Lung (tissue), 11 donors: ENCODE measurements at regions not wholly inside any gene's neighbourhood (a gene's known extent, or its start where the extent isn't known, plus 50 kb on each side); places are given as distances from the start of the nearest gene placed in this dataset.

Experiments
- ATAC-seq: fragments of 200-7000 bp; cut with Tn5 transposase; one replicate; pipeline ENCODE4 v1.9.1; 2020; ENCODE audit warnings: moderate number of reproducible peaks; ENCODE audit not compliant: insufficient read depth, low FRiP score
- DNase-seq, 3 donors: peaks; one replicate each; pipeline ENCODE4 v3.0.0-alpha.2; 2013 to 2017
- H3K27ac ChIP-seq, 2 donors: one replicate each; pipeline ENCODE4 v1.5.1; 2013; ENCODE audit warnings: mild to moderate bottlenecking in 2 of 2, moderate library complexity in 2 of 2, control low read depth in 1 of 2, inconsistent platforms in 1 of 2, low read depth in 1 of 2, low read length in 1 of 2
- H3K27me3 ChIP-seq, 3 donors: one replicate each; pipeline ENCODE4 v1.5.1; 2013; ENCODE audit warnings: low read length in 2 of 3; ENCODE audit not compliant: control insufficient read depth in 3 of 3, insufficient read depth in 3 of 3
- H3K36me3 ChIP-seq, 4 donors: one replicate each; pipeline ENCODE4 v1.5.1; 2013; ENCODE audit warnings: low read length in 4 of 4, mild to moderate bottlenecking in 1 of 4, moderate library complexity in 1 of 4; ENCODE audit not compliant: control insufficient read depth in 4 of 4, insufficient read depth in 4 of 4
- H3K4me1 ChIP-seq, 5 donors: one replicate each; pipeline ENCODE4 v1.5.1; 2013; ENCODE audit warnings: low read length in 5 of 5, mild to moderate bottlenecking in 2 of 5, moderate library complexity in 1 of 5; ENCODE audit not compliant: control insufficient read depth in 5 of 5, insufficient read depth in 5 of 5
- H3K4me3 ChIP-seq: one replicate; pipeline ENCODE4 v1.5.1; 2013; ENCODE audit warnings: mild to moderate bottlenecking, control low read depth, moderate library complexity
- H3K9ac ChIP-seq, 2 donors: one replicate each; pipeline ENCODE4 v1.5.1; 2013; ENCODE audit warnings: low read length in 2 of 2, control low read depth in 1 of 2; ENCODE audit not compliant: insufficient read depth in 1 of 2
- H3K9me3 ChIP-seq, 4 donors: one replicate each; pipeline ENCODE4 v1.5.1; 2013; ENCODE audit warnings: low read length in 3 of 4, mild to moderate bottlenecking in 1 of 4, moderate library complexity in 1 of 4; ENCODE audit not compliant: control insufficient read depth in 4 of 4, insufficient read depth in 3 of 4
- CTCF ChIP-seq: IDR thresholded peaks from 2 replicates; pipeline ENCODE4 v1.5.1; 2012; ENCODE audit warnings: mild to moderate bottlenecking; ENCODE audit errors: control extremely low read depth, extremely low read depth
- WGBS, 2 donors: extraction: QIAGEN DNeasy Blood & Tissue Kit; methylation state at CpG; one replicate each; pipeline ENCODE4 v1.1.7; 2013; 5-methylcytosine and 5-hydroxymethylcytosine counted together
- donor health status: control.
- donor health status: control.
- donor health status: Bipolar disorder and iron deficiency.
- donor health status: healthy.
- donor health status: DM: yes; HTN: yes; CAD: no.

GRCh38 chr9:34826999-34827538 is 117.1 kb upstream of the CCL21 start:
- DNase-seq (peak in 2 of 3 donors; percentile 10 to 21), ATAC-seq (no peak)
- Histone ChIP-seq H3K36me3 (no peaks in the 10 kb centered on the region), H3K9ac (no peak overlapping the region), H3K27ac (no peak overlapping the region), H3K27me3 (no peaks in the 10 kb centered on the region), H3K4me3 (no peak overlapping the region), H3K9me3 (no peaks in the 10 kb centered on the region), H3K4me1 (no peaks in the 10 kb centered on the region)
- TF ChIP-seq CTCF = no peak

- Histone ChIP-seq H3K9me3 (no peaks in the 10 kb centered on the region), H3K4me3 (no peak overlapping the region), H3K27me3 (peaks cover 0 to 2% (median 0%) of the 10 kb centered on the region in 3 donors), H3K27ac (no peak overlapping the region), H3K9ac (no peak overlapping the region), H3K4me1 (no peaks in the 10 kb centered on the region), H3K36me3 (no peaks in the 10 kb centered on the region)
- ATAC-seq (no peak), DNase-seq (no peak)
- WGBS, 2 donors = 48 to 68% methylated on average over 4 of the region's 4 CpGs
- TF ChIP-seq CTCF = no peak
Observed at GRCh38 chr9:34825775-34826174, 115.8 kb upstream of the CCL21 start.

DNA sequence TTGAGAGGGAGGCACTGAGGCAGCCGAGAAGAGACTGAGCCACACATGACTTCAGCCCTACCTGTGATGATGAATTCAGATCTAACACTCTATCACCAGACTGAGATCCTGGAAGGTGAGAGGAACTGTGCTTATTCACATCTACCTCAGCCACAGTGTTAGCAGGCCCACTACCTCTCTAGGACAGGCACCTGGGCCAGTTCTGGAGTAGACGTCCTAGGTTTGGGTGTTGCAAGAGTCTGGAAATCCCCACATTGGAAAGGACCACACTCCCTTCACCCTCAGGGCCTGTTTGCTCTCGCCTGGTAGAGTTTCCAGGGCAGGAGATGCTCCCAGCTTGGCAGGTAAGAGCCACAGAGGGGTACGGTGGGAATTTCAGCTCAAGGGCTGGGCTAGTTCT is 113.8 kb upstream of the CCL21 start:
- Histone ChIP-seq H3K4me3 (no peak overlapping the region), H3K9me3 (no peaks in the 10 kb centered on the region), H3K36me3 (no peaks in the 10 kb centered on the region), H3K9ac (no peak overlapping the region), H3K4me1 (no peaks in the 10 kb centered on the region), H3K27me3 (peaks cover 0 to 2% (median 0%) of the 10 kb centered on the region in 3 donors), H3K27ac (no peak overlapping the region)
- TF ChIP-seq CTCF = no peak
- 62 to 70% methylated on average over 4 of the region's 4 CpGs for WGBS, 2 donors
- no peak for ATAC-seq
- no peak for DNase-seq

- no peak for TF ChIP-seq CTCF
- Histone ChIP-seq H3K36me3 (no peaks in the 10 kb centered on the region), H3K4me3 (no peak overlapping the region), H3K9me3 (peaks cover 0 to 7% (median 4%) of the 10 kb centered on the region in 4 donors), H3K27me3 (peaks cover 0 to 33% (median 15%) of the 10 kb centered on the region in 3 donors), H3K4me1 (peaks cover 0 to 6% (median 0%) of the 10 kb centered on the region in 5 donors), H3K9ac (no peak overlapping the region), H3K27ac (no peak overlapping the region)
- 65 to 71% methylated on average over 14 of the region's 14 CpGs for WGBS, 2 donors
- ATAC-seq (no peak), DNase-seq (no peak)
Observed at GRCh38 chr9:34810187-34810524, 100.2 kb upstream of the CCL21 start.
